Breast epithelium (tissue), 3 donors: ENCODE measurements at regions not wholly inside any gene's neighbourhood (a gene's known extent, or its start where the extent isn't known, plus 50 kb on each side); places are given as distances from the start of the nearest gene placed in this dataset.

Experiments
- CTCF ChIP-seq, 3 donors: fragments of 450-650 bp; IDR thresholded peaks; one replicate each; pipeline ENCODE4 v1.5.1; 2016 to 2017; ENCODE audit warnings: antibody characterized with exemption in 3 of 3, mild to moderate bottlenecking in 3 of 3, moderate library complexity in 3 of 3
- POLR2A ChIP-seq: fragments of 450-650 bp; IDR thresholded peaks from one replicate; pipeline ENCODE4 v1.6.1; 2016; ENCODE audit warnings: antibody characterized with exemption, mild to moderate bottlenecking, moderate library complexity

GRCh38 chr4:79043138-79043537, 103.9 kb upstream of the PAQR3 start:
- TF ChIP-seq CTCF (IDR thresholded peaks at IDR 0.05) (no peak), POLR2A (no peak)
